Chondrocyte (in vitro differentiated cells): ENCODE measurements at regions not wholly inside any gene's neighbourhood (a gene's known extent, or its start where the extent isn't known, plus 50 kb on each side); places are given as distances from the start of the nearest gene placed in this dataset.

Experiments
- DNase-seq: peaks from one replicate; pipeline ENCODE4 v3.0.0; 2021; ENCODE audit warnings: mixed read lengths, low spot score
- H3K27ac Mint-ChIP-seq: one replicate; pipeline ENCODE4 v1.8.0; 2021; ENCODE audit warnings: mild to moderate bottlenecking, moderate library complexity, mixed read lengths; ENCODE audit not compliant: unreplicated experiment
- H3K27me3 Mint-ChIP-seq: 2 replicates; pipeline ENCODE4 v1.8.0; 2021; ENCODE audit warnings: low read depth, mixed read lengths
- H3K36me3 Mint-ChIP-seq: 2 replicates; pipeline ENCODE4 v1.8.0; 2021; ENCODE audit warnings: low read depth, mixed read lengths
- H3K4me1 Mint-ChIP-seq: 2 replicates; pipeline ENCODE4 v1.8.0; 2021; ENCODE audit warnings: low read depth, mild to moderate bottlenecking, mixed read lengths
- H3K4me3 Mint-ChIP-seq: one replicate; pipeline ENCODE4 v1.8.0; 2021; ENCODE audit warnings: mild to moderate bottlenecking, moderate library complexity, mixed read lengths; ENCODE audit not compliant: unreplicated experiment
- H3K9me3 Mint-ChIP-seq: 2 replicates; pipeline ENCODE4 v1.8.0; 2021; ENCODE audit warnings: low read depth, mixed read lengths
- TF ChIP-seq, protein P1 (sequence below): fragments of 200-600 bp; sonication (generic); IDR thresholded peaks from 2 replicates; pipeline ENCODE4 v1.5.0; 2021; ENCODE audit warnings: antibody characterized with exemption, mild to moderate bottlenecking, moderate library complexity

GRCh38 chr4:61067381-61067780 lies 132.7 kb upstream of the ADGRL3 start:
- Mint-ChIP-seq H3K9me3 (no peaks in the 10 kb centered on the region), H3K4me1 (peaks cover 19% of the 10 kb centered on the region), H3K27ac (no peak overlapping the region), H3K27me3 (no peaks in the 10 kb centered on the region), H3K36me3 (no peaks in the 10 kb centered on the region), H3K4me3 (no peak overlapping the region)
- DNase-seq = no peak
- TF ChIP-seq, protein P1, sequence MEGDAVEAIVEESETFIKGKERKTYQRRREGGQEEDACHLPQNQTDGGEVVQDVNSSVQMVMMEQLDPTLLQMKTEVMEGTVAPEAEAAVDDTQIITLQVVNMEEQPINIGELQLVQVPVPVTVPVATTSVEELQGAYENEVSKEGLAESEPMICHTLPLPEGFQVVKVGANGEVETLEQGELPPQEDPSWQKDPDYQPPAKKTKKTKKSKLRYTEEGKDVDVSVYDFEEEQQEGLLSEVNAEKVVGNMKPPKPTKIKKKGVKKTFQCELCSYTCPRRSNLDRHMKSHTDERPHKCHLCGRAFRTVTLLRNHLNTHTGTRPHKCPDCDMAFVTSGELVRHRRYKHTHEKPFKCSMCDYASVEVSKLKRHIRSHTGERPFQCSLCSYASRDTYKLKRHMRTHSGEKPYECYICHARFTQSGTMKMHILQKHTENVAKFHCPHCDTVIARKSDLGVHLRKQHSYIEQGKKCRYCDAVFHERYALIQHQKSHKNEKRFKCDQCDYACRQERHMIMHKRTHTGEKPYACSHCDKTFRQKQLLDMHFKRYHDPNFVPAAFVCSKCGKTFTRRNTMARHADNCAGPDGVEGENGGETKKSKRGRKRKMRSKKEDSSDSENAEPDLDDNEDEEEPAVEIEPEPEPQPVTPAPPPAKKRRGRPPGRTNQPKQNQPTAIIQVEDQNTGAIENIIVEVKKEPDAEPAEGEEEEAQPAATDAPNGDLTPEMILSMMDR = no peak

DNA sequence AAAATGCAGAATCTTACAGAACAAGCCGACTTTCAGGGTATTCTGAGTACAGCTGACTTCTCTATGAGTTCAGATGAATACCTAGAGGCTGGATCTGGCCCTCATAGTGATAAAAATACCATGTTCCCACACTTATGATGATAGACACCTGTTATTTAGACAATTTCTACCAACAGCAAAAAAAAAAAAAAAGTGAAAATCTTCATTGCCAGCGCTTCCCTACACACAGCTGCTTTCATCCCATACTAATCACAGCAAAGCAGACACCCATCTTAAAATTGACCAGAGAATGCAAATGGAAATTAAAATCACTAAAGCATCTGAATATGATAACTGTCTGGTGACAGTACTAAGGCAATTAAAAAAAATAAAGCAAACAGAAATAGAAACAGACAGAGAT lies 132.1 kb upstream of the ADGRL3 start:
- Mint-ChIP-seq H3K4me3 (no peak overlapping the region), H3K36me3 (no peaks in the 10 kb centered on the region), H3K9me3 (no peaks in the 10 kb centered on the region), H3K27me3 (no peaks in the 10 kb centered on the region), H3K4me1 (peaks cover 19% of the 10 kb centered on the region), H3K27ac (no peak overlapping the region)
- TF ChIP-seq, protein P1 = no peak
- DNase-seq = no peak

DNA sequence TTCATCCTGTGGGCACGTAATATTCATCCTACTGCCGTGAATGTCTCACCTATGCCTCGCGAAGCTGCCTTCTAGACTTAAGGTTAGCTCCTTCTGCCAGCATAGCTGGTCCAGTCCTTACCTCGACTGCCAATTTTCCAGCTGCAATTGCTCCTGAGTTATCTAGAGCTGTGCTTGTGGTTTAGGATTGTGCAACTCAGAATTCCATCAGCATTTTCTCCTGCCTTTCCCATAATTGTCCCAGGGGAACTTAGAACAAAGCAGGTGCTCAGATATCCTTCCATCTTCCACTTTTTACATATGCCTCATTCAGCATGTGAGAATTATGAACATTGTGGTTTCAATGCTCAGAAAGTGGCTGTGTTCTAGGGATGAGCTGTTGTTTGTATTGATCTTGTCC lies 131.4 kb upstream of the ADGRL3 start:
- Mint-ChIP-seq H3K27me3 (no peaks in the 10 kb centered on the region), H3K9me3 (no peaks in the 10 kb centered on the region), H3K4me1 (peaks cover 19% of the 10 kb centered on the region), H3K27ac (no peak overlapping the region), H3K4me3 (no peak overlapping the region), H3K36me3 (no peaks in the 10 kb centered on the region)
- no peak for DNase-seq
- TF ChIP-seq, protein P1 = no peak

DNA sequence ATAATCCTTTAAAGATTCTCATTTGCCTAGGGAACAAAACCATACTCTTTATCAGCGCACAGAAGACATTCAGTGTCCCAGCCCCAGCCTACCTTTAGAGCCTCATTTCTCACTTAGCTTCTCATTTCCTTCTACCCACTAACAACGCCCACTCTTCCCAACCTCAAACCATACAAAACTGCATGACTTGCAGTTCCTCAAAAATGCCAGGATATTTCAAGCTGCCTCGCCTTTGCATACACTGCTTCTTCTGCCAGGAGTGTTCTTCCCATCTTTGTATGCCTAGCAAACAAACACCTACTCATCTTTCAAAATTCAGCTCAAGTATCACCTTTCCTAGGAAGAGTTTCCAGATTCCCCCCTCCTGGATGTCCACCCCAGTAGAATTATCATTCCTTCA lies 129.9 kb upstream of the ADGRL3 start:
- H3K36me3 Mint-ChIP-seq = no peaks in the 10 kb centered on the region
- TF ChIP-seq, protein P1 = no peak
- no peak for DNase-seq
- no peak overlapping the region for H3K27ac Mint-ChIP-seq
- peaks cover 19% of the 10 kb centered on the region for H3K4me1 Mint-ChIP-seq
- no peaks in the 10 kb centered on the region for H3K27me3 Mint-ChIP-seq
- no peaks in the 10 kb centered on the region for H3K9me3 Mint-ChIP-seq
- no peak overlapping the region for H3K4me3 Mint-ChIP-seq

DNA sequence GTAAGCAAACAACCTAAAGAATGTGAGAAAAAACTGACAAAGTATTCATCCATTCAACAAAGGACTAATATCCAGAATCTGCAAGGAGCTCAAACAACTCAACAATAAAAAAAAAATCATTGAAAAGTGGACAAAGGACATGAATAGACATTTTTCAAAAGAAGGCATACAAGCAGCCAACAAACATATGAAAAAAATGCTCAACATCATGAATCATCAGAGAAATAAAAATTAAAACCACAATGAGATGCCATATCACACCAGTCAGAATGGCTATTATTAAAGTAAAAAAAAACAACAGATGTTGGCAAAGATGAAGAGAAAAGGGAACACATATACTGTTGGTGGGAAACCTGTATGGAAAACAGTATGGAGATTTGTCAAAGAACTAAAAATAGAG lies 120.7 kb upstream of the ADGRL3 start:
- TF ChIP-seq, protein P1 = no peak
- no peaks in the 10 kb centered on the region for H3K27me3 Mint-ChIP-seq
- no peak overlapping the region for H3K27ac Mint-ChIP-seq
- no peak for DNase-seq
- peaks cover 18% of the 10 kb centered on the region for H3K9me3 Mint-ChIP-seq
- H3K4me3 Mint-ChIP-seq = no peak overlapping the region
- H3K4me1 Mint-ChIP-seq = no peaks in the 10 kb centered on the region
- H3K36me3 Mint-ChIP-seq = no peaks in the 10 kb centered on the region
